Neural cell (in vitro differentiated cells): ENCODE measurements at regions not wholly inside any gene's neighbourhood (a gene's known extent, or its start where the extent isn't known, plus 50 kb on each side); places are given as distances from the start of the nearest gene placed in this dataset.

Experiments used
- H2AFZ ChIP-seq: fragments of 200-600, 300-800 bp; sonication (generic), shearing (Covaris generic); 2 replicates; pipeline ENCODE4 v1.6.0; 2014; ENCODE audit warnings: low read depth, mild to moderate bottlenecking, antibody characterized with exemption, low read length, moderate library complexity
- H3F3A ChIP-seq: fragments of 200-600 bp; shearing (Covaris generic); 2 replicates; pipeline ENCODE4 v1.6.1; 2016; ENCODE audit warnings: mild to moderate bottlenecking, moderate library complexity, mixed read lengths, antibody characterized with exemption, low read length; ENCODE audit not compliant: insufficient read depth, poor library complexity, severe bottlenecking
- H3K27ac ChIP-seq: fragments of 200-600, 300-800 bp; sonication (generic), shearing (Covaris generic); 2 replicates; pipeline ENCODE4 v1.5.1; 2014; ENCODE audit warnings: mild to moderate bottlenecking, low read length, moderate library complexity
- H3K27me3 ChIP-seq: fragments of 300-800, 200-600 bp; sonication (generic), shearing (Covaris generic); 2 replicates; pipeline ENCODE4 v1.6.0; 2014; ENCODE audit warnings: mild to moderate bottlenecking, low read depth, low read length, moderate library complexity; ENCODE audit not compliant: insufficient read depth
- H3K36me3 ChIP-seq: fragments of 300-800, 200-600 bp; sonication (generic), shearing (Covaris generic); 2 replicates; pipeline ENCODE4 v1.5.1; 2014; ENCODE audit warnings: mild to moderate bottlenecking, antibody characterized with exemption, low read length, moderate library complexity; ENCODE audit not compliant: insufficient read depth
- H3K4me2 ChIP-seq: fragments of 300-800, 200-600 bp; sonication (generic), shearing (Covaris generic); 2 replicates; pipeline ENCODE4 v1.6.0; 2014; ENCODE audit warnings: mild to moderate bottlenecking, low read length
- H3K4me3 ChIP-seq: fragments of 300-800, 200-600 bp; sonication (generic), shearing (Covaris generic); 2 replicates; pipeline ENCODE4 v1.5.1; 2014; ENCODE audit warnings: mild to moderate bottlenecking, low read length, moderate library complexity
- H3K79me2 ChIP-seq: fragments of 200-600 bp; shearing (Covaris generic); replicated peaks from 2 replicates; pipeline ENCODE4 v1.6.0; 2014; ENCODE audit warnings: mild to moderate bottlenecking, low read length, moderate library complexity; ENCODE audit not compliant: insufficient read depth
- H3K9ac ChIP-seq: fragments of 300-800, 200-600 bp; sonication (generic), shearing (Covaris generic); 2 replicates; pipeline ENCODE4 v1.6.1; 2016; ENCODE audit warnings: mild to moderate bottlenecking, low read length, mixed read lengths
- H3K9me2 ChIP-seq: fragments of 200-600 bp; shearing (Covaris generic); 2 replicates; pipeline ENCODE4 v1.6.1; 2016; ENCODE audit warnings: mild to moderate bottlenecking, low read length, mixed read lengths; ENCODE audit not compliant: insufficient read depth
- H3K9me3 ChIP-seq: fragments of 200-600, 300-800 bp; sonication (generic), shearing (Covaris generic); 2 replicates; pipeline ENCODE4 v1.6.1; 2016; ENCODE audit warnings: mild to moderate bottlenecking, mixed run types, low read length, moderate library complexity, mixed read lengths
- H4K20me1 ChIP-seq: fragments of 200-600 bp; shearing (Covaris generic); 2 replicates; pipeline ENCODE4 v1.6.1; 2016; ENCODE audit warnings: mild to moderate bottlenecking, mixed run types; ENCODE audit not compliant: insufficient read depth
- CTCF ChIP-seq: fragments of 450-650 bp; IDR thresholded peaks from 2 replicates; pipeline ENCODE4 v1.5.1; 2014; ENCODE audit warnings: antibody characterized with exemption, mild to moderate bottlenecking, moderate library complexity; ENCODE audit not compliant: poor library complexity, severe bottlenecking
- EP300 ChIP-seq: fragments of 450-650 bp; conservative IDR thresholded peaks from 2 replicates; pipeline ENCODE4 v1.6.1; 2014; ENCODE audit warnings: antibody characterized with exemption, mild to moderate bottlenecking, moderate library complexity; ENCODE audit not compliant: poor library complexity, severe bottlenecking
- EZH2 ChIP-seq: fragments of 200-600, 300-800 bp; shearing (Covaris generic), sonication (generic); IDR thresholded peaks from 2 replicates; pipeline ENCODE4 v1.6.1; 2014; ENCODE audit warnings: antibody characterized with exemption, low read length, borderline replicate concordance, mild to moderate bottlenecking; ENCODE audit not compliant: insufficient read depth, poor library complexity, severe bottlenecking
- MXI1 ChIP-seq: fragments of 450-650 bp; conservative IDR thresholded peaks from 2 replicates; pipeline ENCODE4 v1.6.1; 2014; ENCODE audit warnings: antibody characterized with exemption, mild to moderate bottlenecking; ENCODE audit not compliant: poor library complexity, severe bottlenecking
- POLR2AphosphoS5 ChIP-seq: IDR thresholded peaks from 2 replicates; pipeline ENCODE4 v1.6.1; 2012
- RAD21 ChIP-seq: fragments of 450-650 bp; conservative IDR thresholded peaks from 2 replicates; pipeline ENCODE4 v1.6.1; 2014; ENCODE audit warnings: antibody characterized with exemption, mild to moderate bottlenecking, moderate library complexity
- REST ChIP-seq: IDR thresholded peaks from 2 replicates; pipeline ENCODE4 v1.6.1; 2012; ENCODE audit warnings: borderline replicate concordance
- SMC3 ChIP-seq: fragments of 450-650 bp; conservative IDR thresholded peaks from 2 replicates; pipeline ENCODE4 v1.6.1; 2014; ENCODE audit warnings: antibody characterized with exemption, mild to moderate bottlenecking, moderate library complexity; ENCODE audit not compliant: poor library complexity
- TAF1 ChIP-seq: IDR thresholded peaks from 2 replicates; pipeline ENCODE4 v1.6.1; 2012; ENCODE audit warnings: low read depth

GRCh38 chr5:66426259-66427138, 169.7 kb upstream of the MAST4 start:
- H3F3A ChIP-seq = no peaks in the 10 kb centered on the region
- H3K27me3 ChIP-seq = no peaks in the 10 kb centered on the region
- no peak overlapping the region for H3K4me2 ChIP-seq
- H3K4me3 ChIP-seq = no peak overlapping the region
- no peaks in the 10 kb centered on the region for H4K20me1 ChIP-seq
- no peaks in the 10 kb centered on the region for H3K36me3 ChIP-seq
- no peaks in the 10 kb centered on the region for H3K9me2 ChIP-seq
- no peak overlapping the region for H2AFZ ChIP-seq
- TF ChIP-seq SMC3 (no peak), MXI1 (no peak), REST (no peak), EZH2 (no peak), CTCF (no peak), TAF1 (no peak), RAD21 (no peak), EP300 (no peak), POLR2AphosphoS5 (no peak)
- H3K9me3 ChIP-seq = peaks cover 4% of the 10 kb centered on the region
- H3K79me2 ChIP-seq = no peaks in the 10 kb centered on the region
- H3K9ac ChIP-seq = no peak overlapping the region
- H3K27ac ChIP-seq = no peak overlapping the region

GRCh38 chr5:66427139-66427442, 169.1 kb upstream of the MAST4 start:
- Histone ChIP-seq H3F3A (no peaks in the 10 kb centered on the region), H3K27ac (no peak overlapping the region), H3K9me2 (no peaks in the 10 kb centered on the region), H3K4me3 (no peak overlapping the region), H3K79me2 (no peaks in the 10 kb centered on the region), H3K36me3 (no peaks in the 10 kb centered on the region), H3K27me3 (no peaks in the 10 kb centered on the region), H3K9me3 (peaks cover 4% of the 10 kb centered on the region), H3K4me2 (no peak overlapping the region), H3K9ac (no peak overlapping the region), H4K20me1 (no peaks in the 10 kb centered on the region), H2AFZ (no peak overlapping the region)
- no peak for TF ChIP-seq CTCF
- no peak for TF ChIP-seq RAD21
- no peak for TF ChIP-seq MXI1
- TF ChIP-seq TAF1 = no peak
- TF ChIP-seq EP300 = no peak
- TF ChIP-seq REST = no peak
- no peak for TF ChIP-seq POLR2AphosphoS5
- no peak for TF ChIP-seq SMC3
- TF ChIP-seq EZH2 = no peak
